Heart right ventricle (tissue), 16 donors: ENCODE measurements at regions not wholly inside any gene's neighbourhood (a gene's known extent, or its start where the extent isn't known, plus 50 kb on each side); places are given as distances from the start of the nearest gene placed in this dataset.
A peak's percentile ranks its signal among the peaks of the same experiment; 100 is the strongest.

Experiments
- ATAC-seq, 8 donors: fragments of 200-7000 bp; cut with Tn5 transposase; one replicate each; pipeline ENCODE4 v1.9.1; 2020; ENCODE audit warnings: mild to moderate bottlenecking in 8 of 8, moderate library complexity in 8 of 8, moderate number of reproducible peaks in 1 of 8
- DNase-seq, 2 donors: peaks; one replicate each; pipeline ENCODE4 v3.0.0-alpha.2; 2020
- H3K27ac ChIP-seq, 10 donors: fragments of 200-600 bp; sonication (generic) in 2 of 10; one replicate each; pipeline versions ENCODE4 v1.5.0 to v1.8.0; 2020 to 2022; ENCODE audit warnings: mild to moderate bottlenecking in 3 of 10
- H3K27me3 ChIP-seq, 7 donors: fragments of 200-600 bp; one replicate each; pipeline ENCODE4 v1.8.0; 2021 to 2022; ENCODE audit warnings: mild to moderate bottlenecking in 2 of 7
- H3K36me3 ChIP-seq, 9 donors: fragments of 200-600 bp; sonication (generic) in 1 of 9; one replicate each; pipeline versions ENCODE4 v1.5.0 to v1.8.0; 2020 to 2022; ENCODE audit warnings: mild to moderate bottlenecking in 2 of 9
- H3K4me1 ChIP-seq, 9 donors: fragments of 200-600 bp; sonication (generic) in 1 of 9; one replicate each; pipeline versions ENCODE4 v1.5.0 to v1.8.0; 2020 to 2022; ENCODE audit warnings: mild to moderate bottlenecking in 4 of 9
- H3K4me3 ChIP-seq, 10 donors: fragments of 200-600 bp; sonication (generic) in 2 of 10; one replicate each; pipeline versions ENCODE4 v1.5.0 to v1.8.0; 2020 to 2022; ENCODE audit warnings: mild to moderate bottlenecking in 7 of 10, moderate library complexity in 2 of 10
- H3K9me3 ChIP-seq, 11 donors: fragments of 200-600 bp in 10 of 11; sonication (generic) in 2 of 11; one replicate each; pipeline versions ENCODE4 v1.5.0 to v1.8.0; 2013 to 2022; ENCODE audit warnings: mild to moderate bottlenecking in 2 of 11, control low read depth in 1 of 11, moderate library complexity in 1 of 11
- WGBS, 2 donors: extraction: QIAGEN DNeasy Blood & Tissue Kit; methylation state at CpG; one replicate each; pipeline ENCODE4 v1.1.7; 2013; ENCODE audit warnings: inconsistent platforms in 1 of 2; 5-methylcytosine and 5-hydroxymethylcytosine counted together
- intact Hi-C, 10 donors: fragments of 100-400 bp; cut with DNase I; formaldehyde crosslinking; loops; one replicate each; pipeline versions ENCODE4 v1.11.1 to v1.14.2; 2022
- TF ChIP-seq, protein P1 (sequence below), 9 donors: fragments of 200-600 bp; sonication (generic) in 2 of 9; IDR thresholded peaks; one replicate each; pipeline versions ENCODE4 v1.5.0 to v1.8.0; 2021 to 2022; ENCODE audit warnings: antibody characterized with exemption in 9 of 9, mild to moderate bottlenecking in 5 of 9, moderate library complexity in 1 of 9
- donor health status: Arrhythmogenic right ventricular cardiomyopathy.
- donor health status: ischemic (EF 13 %, LVEDD 7.1; RV severe dilation, severe dysfunction).
- donor health status: healthy with polysubstance abuse.
- donor health status: DM: no; HTN: yes; CAD: no.
- donor health status: DM: no; HTN: no; CAD: no.
- donor health status: ischemic (EF 25% LVEDD 6.9; RV normal size, moderate dysfunction).
- donor health status: ischemic (EF 25% LVEDD 5.7; RV mildly dilated, moderate dysfunction).
- donor health status: healthy.
- donor health status: DM: yes; HTN: yes; CAD: no.
- donor health status: Ischemic cardiomyopathy.
- donor health status: ischemic (EF 35%, LVEDD 5.7; RV mildly dilated, moderate dysfunction).
- donor health status: nonischemic (EF 11% LVEDD 7.7; RV severe dilation, severe dysfunction).
- donor health status: DM: yes; HTN: yes; CAD: no.
- donor health status: PGD.
- donor health status: ischemic (EF 29% LVEDD 5.4; RV normal size, mild dysfunction).
- donor health status: nonischemic (EF 23%, LVEDD 6.1; RV moderate dilation, normal function).

DNA sequence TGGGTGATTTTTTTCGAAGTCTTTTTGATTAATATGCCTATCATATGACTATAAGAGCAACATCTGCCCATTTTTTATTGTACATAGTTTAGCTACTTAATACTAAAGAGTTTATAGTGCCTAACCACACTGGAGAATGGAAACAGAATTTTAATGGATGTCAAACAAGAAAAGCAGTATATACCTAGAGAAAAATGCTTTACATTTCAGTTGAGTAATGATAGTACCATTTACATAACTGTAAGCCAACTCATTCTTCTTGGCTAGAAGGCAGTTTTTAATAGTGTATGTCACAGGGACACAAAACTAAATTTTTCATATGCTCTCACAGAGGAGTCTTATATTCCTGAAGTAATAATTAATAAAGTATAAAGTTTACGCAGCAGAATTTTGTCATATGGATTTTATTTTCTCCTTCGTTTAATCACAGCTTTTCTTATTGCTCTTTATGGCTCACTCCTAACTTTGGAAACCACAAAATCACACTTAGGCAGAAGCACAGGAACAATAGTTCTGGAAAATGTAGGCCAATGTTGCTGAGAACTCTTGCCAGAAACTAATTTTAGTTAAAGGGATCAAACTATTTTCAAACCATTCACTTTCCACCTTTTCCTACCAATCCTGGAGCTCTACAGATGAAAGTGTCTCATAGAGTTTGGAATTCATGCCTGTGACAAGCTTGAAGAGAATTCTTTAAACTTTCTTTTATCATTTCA is 243.6 kb downstream of the ZIC1 start:
- ATAC-seq (no peak), DNase-seq (no peak)
- intact Hi-C loops, result no loop called here
- Histone ChIP-seq H3K27ac (peak overlapping the region in 7 of 10 donors; percentile 6 to 47 (median 20)), H3K4me1 (peaks cover 0 to 22% (median 12%) of the 10 kb centered on the region in 9 donors), H3K4me3 (no peak overlapping the region), H3K36me3 (no peaks in the 10 kb centered on the region), H3K27me3 (no peaks in the 10 kb centered on the region), H3K9me3 (no peaks in the 10 kb centered on the region)
- TF ChIP-seq, protein P1, sequence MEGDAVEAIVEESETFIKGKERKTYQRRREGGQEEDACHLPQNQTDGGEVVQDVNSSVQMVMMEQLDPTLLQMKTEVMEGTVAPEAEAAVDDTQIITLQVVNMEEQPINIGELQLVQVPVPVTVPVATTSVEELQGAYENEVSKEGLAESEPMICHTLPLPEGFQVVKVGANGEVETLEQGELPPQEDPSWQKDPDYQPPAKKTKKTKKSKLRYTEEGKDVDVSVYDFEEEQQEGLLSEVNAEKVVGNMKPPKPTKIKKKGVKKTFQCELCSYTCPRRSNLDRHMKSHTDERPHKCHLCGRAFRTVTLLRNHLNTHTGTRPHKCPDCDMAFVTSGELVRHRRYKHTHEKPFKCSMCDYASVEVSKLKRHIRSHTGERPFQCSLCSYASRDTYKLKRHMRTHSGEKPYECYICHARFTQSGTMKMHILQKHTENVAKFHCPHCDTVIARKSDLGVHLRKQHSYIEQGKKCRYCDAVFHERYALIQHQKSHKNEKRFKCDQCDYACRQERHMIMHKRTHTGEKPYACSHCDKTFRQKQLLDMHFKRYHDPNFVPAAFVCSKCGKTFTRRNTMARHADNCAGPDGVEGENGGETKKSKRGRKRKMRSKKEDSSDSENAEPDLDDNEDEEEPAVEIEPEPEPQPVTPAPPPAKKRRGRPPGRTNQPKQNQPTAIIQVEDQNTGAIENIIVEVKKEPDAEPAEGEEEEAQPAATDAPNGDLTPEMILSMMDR (IDR thresholded peaks at IDR 0.05), result no peak
- 76 to 80% methylated on average over 3 of the region's 3 CpGs for WGBS, 2 donors

DNA sequence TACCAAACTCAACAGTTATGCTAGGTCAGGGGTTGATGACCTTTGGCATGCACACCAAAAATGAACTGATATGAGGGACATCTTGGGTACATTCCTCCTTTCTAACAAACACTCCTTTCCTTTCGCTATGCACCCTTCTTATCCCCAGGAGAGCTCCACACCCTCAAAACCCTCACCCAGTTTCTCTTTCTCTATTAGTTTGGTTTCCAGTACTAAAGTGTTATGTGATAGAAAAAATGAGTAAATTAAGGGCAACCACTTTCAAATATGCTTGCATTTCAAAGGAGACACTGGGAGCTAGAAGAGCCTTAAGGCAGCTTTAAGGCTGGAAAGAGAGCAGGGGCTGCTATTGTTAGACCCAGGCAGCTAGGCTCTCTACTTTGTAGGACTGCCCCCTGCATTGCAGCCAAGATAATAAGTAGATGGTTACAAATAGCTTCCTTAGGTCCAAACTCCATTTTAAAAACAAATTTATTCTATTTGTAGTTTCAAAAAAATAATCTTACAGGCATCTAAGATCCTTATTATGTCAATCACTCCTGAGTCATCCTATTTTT is 244.3 kb downstream of the ZIC1 start:
- ATAC-seq, result peak in 1 of 8 donors; percentile 41
- H3K4me1 ChIP-seq, result peaks cover 0 to 22% (median 12%) of the 10 kb centered on the region in 9 donors
- H3K4me3 ChIP-seq, result no peak overlapping the region
- intact Hi-C loops, result no loop called here
- DNase-seq, result no peak
- no peaks in the 10 kb centered on the region for H3K9me3 ChIP-seq
- H3K27ac ChIP-seq, result peak overlapping the region in 7 of 10 donors; percentile 6 to 47 (median 20)
- TF ChIP-seq, protein P1 (IDR thresholded peaks at IDR 0.05), result no peak
- WGBS, 2 donors, result 66 to 85% methylated on average over 1 of the region's 1 CpG
- H3K27me3 ChIP-seq, result no peaks in the 10 kb centered on the region
- no peaks in the 10 kb centered on the region for H3K36me3 ChIP-seq

DNA sequence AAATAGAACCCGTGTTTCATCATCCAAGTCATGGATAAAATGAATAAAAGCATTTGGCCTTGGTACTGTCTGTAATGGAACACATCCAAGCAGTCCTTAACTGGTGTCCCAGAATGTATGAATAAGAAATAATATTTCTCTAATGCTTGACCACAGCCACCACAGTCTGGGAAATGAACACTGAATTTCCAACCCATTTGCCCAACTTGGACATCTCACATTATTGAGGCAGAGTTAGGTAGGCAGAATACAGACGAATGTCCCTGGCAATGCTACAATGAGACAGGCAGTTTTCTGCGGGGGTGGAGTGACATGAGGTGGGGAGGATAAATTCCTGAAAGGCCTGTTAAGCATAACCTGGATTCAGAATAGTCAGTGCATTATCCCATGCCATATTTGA is 245.7 kb downstream of the ZIC1 start:
- intact Hi-C loops, result no loop called here
- Histone ChIP-seq H3K4me3 (no peak overlapping the region), H3K36me3 (no peaks in the 10 kb centered on the region), H3K27ac (peak overlapping the region in 4 of 10 donors; percentile 1 to 28 (median 8)), H3K4me1 (peaks cover 0 to 22% (median 12%) of the 10 kb centered on the region in 9 donors), H3K27me3 (no peaks in the 10 kb centered on the region), H3K9me3 (no peaks in the 10 kb centered on the region)
- no peak for DNase-seq
- WGBS, 2 donors, result 27 to 37% methylated on average over 3 of the region's 3 CpGs
- TF ChIP-seq, protein P1 (IDR thresholded peaks at IDR 0.05), result no peak
- ATAC-seq, result peak in 4 of 8 donors; percentile 54 to 73 (median 66)

DNA sequence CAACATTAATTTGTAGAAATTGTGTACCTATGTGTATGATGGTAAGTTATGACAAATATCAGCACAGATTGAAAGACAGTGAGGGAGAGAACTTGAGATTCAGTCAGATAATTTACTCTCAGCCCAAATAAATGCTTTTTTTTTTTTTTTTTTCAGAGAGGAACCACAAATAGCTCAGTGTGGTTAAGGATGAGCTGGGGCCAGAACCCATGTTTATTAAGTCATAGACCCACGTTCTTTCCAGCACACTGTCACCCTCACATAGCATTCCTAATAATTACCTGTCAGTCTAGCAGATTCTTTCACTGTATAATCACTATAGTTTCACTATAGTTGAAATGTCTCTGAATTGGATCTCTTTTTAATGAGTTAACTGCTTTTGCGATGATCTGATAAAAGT is 246.1 kb downstream of the ZIC1 start:
- H3K27me3 ChIP-seq, result no peaks in the 10 kb centered on the region
- H3K9me3 ChIP-seq, result no peaks in the 10 kb centered on the region
- no peaks in the 10 kb centered on the region for H3K36me3 ChIP-seq
- TF ChIP-seq, protein P1 (IDR thresholded peaks at IDR 0.05), result no peak
- H3K4me1 ChIP-seq, result peaks cover 0 to 22% (median 12%) of the 10 kb centered on the region in 9 donors
- no peak overlapping the region for H3K4me3 ChIP-seq
- intact Hi-C loops, result no loop called here
- peak overlapping the region in 4 of 10 donors; percentile 1 to 28 (median 8) for H3K27ac ChIP-seq
- DNase-seq (no peak), ATAC-seq (peak in 2 of 8 donors; percentile 37 to 40)
- WGBS, 2 donors, result 68 to 75% methylated on average over 2 of the region's 2 CpGs
